Endothelial cell of umbilical vein (primary cell): ENCODE measurements at regions not wholly inside any gene's neighbourhood (a gene's known extent, or its start where the extent isn't known, plus 50 kb on each side); places are given as distances from the start of the nearest gene placed in this dataset.

ENCODE experiments used
- BruUV-seq: library from RNA; stranded (reverse); fragments of 400-500 nt; replicated peaks from 2 replicates; lab custom pipeline; 2021; lab: Mats Ljungman, UMichigan
- CTCF ChIA-PET: fragments of 300-600, 350-600 bp; sonication (Branson Sonifier 250); formaldehyde crosslinking; loops from one replicate; lab custom pipeline; 2021; ENCODE audit warnings: antibody characterized with exemption, inconsistent platforms; lab: Charles Lee
- POLR2A ChIA-PET: fragments of 300-600, 350-600 bp; sonication (Branson Sonifier 250); formaldehyde crosslinking; loops from one replicate; lab custom pipeline; 2021; ENCODE audit warnings: antibody characterized with exemption, inconsistent platforms; lab: Charles Lee
- DNase-seq: peaks from one replicate; pipeline ENCODE4 v3.0.0-alpha.2; 2011; ENCODE audit warnings: low read depth, low spot score
- FAIRE-seq: peaks from 2 replicates; lab custom pipeline; 2011; peaks lifted over from hg19 to GRCh38; lab: Jason Lieb, UNC
- H2AFZ ChIP-seq: 2 replicates; pipeline ENCODE4 v1.6.0; 2012; ENCODE audit warnings: low read depth, low read length, control low read depth, inconsistent platforms
- H3K27ac ChIP-seq: 2 replicates; pipeline ENCODE4 v1.5.1; 2011; ENCODE audit warnings: low read depth, mild to moderate bottlenecking, control low read depth, low read length, moderate library complexity; ENCODE audit not compliant: insufficient read depth
- H3K27me3 ChIP-seq, 2 experiments: 2 replicates each; pipeline versions ENCODE4 v1.6.0 to v1.6.1; 2011; ENCODE audit warnings: low read length in 2 of 2, mixed read lengths in 1 of 2; ENCODE audit not compliant: control insufficient read depth in 2 of 2, insufficient read depth in 2 of 2
- H3K36me3 ChIP-seq, 2 experiments: 2 replicates in 1 of 2; 3 replicates in 1 of 2; pipeline ENCODE4 v1.5.1; 2011; ENCODE audit warnings: low read length in 2 of 2, mild to moderate bottlenecking in 1 of 2, moderate library complexity in 1 of 2; ENCODE audit not compliant: control insufficient read depth in 2 of 2, insufficient read depth in 2 of 2; ENCODE audit errors: extremely low read depth in 1 of 2
- H3K4me1 ChIP-seq: 3 replicates; pipeline ENCODE4 v1.5.1; 2011; ENCODE audit warnings: mild to moderate bottlenecking, low read length; ENCODE audit not compliant: control insufficient read depth, insufficient read depth; ENCODE audit errors: extremely low read depth
- H3K4me2 ChIP-seq: 2 replicates; pipeline ENCODE4 v1.6.1; 2011; ENCODE audit warnings: low read length, control low read depth, mixed read lengths; ENCODE audit not compliant: insufficient read depth
- H3K4me3 ChIP-seq, 3 experiments: fragments of 200-600 bp in 1 of 3; sonication (generic), shearing (Covaris generic) in 1 of 3; replicated peaks in 1 of 3; 2 replicates each; pipeline ENCODE4 v1.5.1; 2011 to 2016; ENCODE audit warnings: control low read depth in 3 of 3, low read length in 3 of 3, mild to moderate bottlenecking in 2 of 3, inconsistent platforms in 1 of 3, low read depth in 1 of 3, moderate library complexity in 1 of 3; ENCODE audit not compliant: insufficient read depth in 1 of 3
- H3K79me2 ChIP-seq: 2 replicates; pipeline ENCODE4 v1.6.0; 2012; ENCODE audit warnings: low read length, inconsistent platforms; ENCODE audit not compliant: control insufficient read depth, insufficient read depth
- H3K9ac ChIP-seq: replicated peaks from 2 replicates; pipeline ENCODE3; 2011; ENCODE audit warnings: low read length, control low read depth; ENCODE audit not compliant: insufficient read depth; ENCODE audit errors: extremely low read depth
- H3K9me1 ChIP-seq: replicated peaks from 3 replicates; pipeline ENCODE4 v1.6.0; 2011; ENCODE audit warnings: mild to moderate bottlenecking, low read length; ENCODE audit not compliant: control insufficient read depth, insufficient read depth; ENCODE audit errors: extremely low read depth
- H3K9me3 ChIP-seq: replicated peaks from 2 replicates; pipeline ENCODE4 v1.5.1; 2012; ENCODE audit warnings: low read length, inconsistent platforms; ENCODE audit not compliant: control insufficient read depth, insufficient read depth
- H4K20me1 ChIP-seq: replicated peaks from 2 replicates; pipeline ENCODE3; 2011; ENCODE audit warnings: mild to moderate bottlenecking, low read length; ENCODE audit not compliant: control insufficient read depth, insufficient read depth; ENCODE audit errors: extremely low read depth
- EZH2 ChIP-seq: IDR thresholded peaks from 2 replicates; pipeline ENCODE4 v1.6.1; 2012; ENCODE audit warnings: borderline replicate concordance, low read depth, mild to moderate bottlenecking, moderate library complexity, low read length, inconsistent platforms; ENCODE audit not compliant: severe bottlenecking
- FOS ChIP-seq: IDR thresholded peaks from 2 replicates; pipeline ENCODE4 v1.6.1; 2011; ENCODE audit warnings: mild to moderate bottlenecking, low read length, moderate library complexity, borderline replicate concordance; ENCODE audit not compliant: insufficient read depth
- GATA2 ChIP-seq: IDR thresholded peaks from 2 replicates; pipeline ENCODE4 v1.7.0; 2011; ENCODE audit warnings: low read depth, mild to moderate bottlenecking, moderate library complexity, mixed read lengths, low read length; ENCODE audit not compliant: insufficient read length, insufficient read depth
- MYC ChIP-seq: IDR thresholded peaks from one replicate; pipeline ENCODE4 v1.6.1; 2011; ENCODE audit warnings: mild to moderate bottlenecking, low read depth, low read length
- POLR2A ChIP-seq: IDR thresholded peaks from 2 replicates; pipeline ENCODE4 v1.6.1; 2012; ENCODE audit warnings: low read depth, mild to moderate bottlenecking, control low read depth, low read length
- POLR2AphosphoS5 ChIP-seq: IDR thresholded peaks from 2 replicates; pipeline ENCODE4 v1.6.1; 2012; ENCODE audit warnings: low read depth, mild to moderate bottlenecking, control low read depth, low read length, moderate library complexity; ENCODE audit not compliant: insufficient read depth
- dilution Hi-C: fragments of 300-500 bp; cut with MboI; formaldehyde crosslinking; loops from one replicate; pipeline ENCODE4 v1.15.0; 2019; ENCODE audit warnings: low sequenced_read_pairs; ENCODE audit not compliant: extremely low pct_ligation_motif_present
- intact Hi-C: fragments of 100-400 bp; cut with micrococcal nuclease; formaldehyde crosslinking; loops from one replicate; pipeline ENCODE4 v1.10.0; 2022
- TF ChIP-seq, protein P1 (sequence below), 2 donors: IDR thresholded peaks; 1 replicate in 1 of 2; 2 replicates in 1 of 2; pipeline ENCODE4 v1.5.1; 2011; ENCODE audit warnings: low read length in 2 of 2, mild to moderate bottlenecking in 2 of 2, moderate library complexity in 2 of 2, control low read depth in 1 of 2, inconsistent platforms in 1 of 2, low read depth in 1 of 2; ENCODE audit not compliant: insufficient read depth in 1 of 2; ENCODE audit errors: extremely low read depth in 1 of 2
- TF ChIP-seq, protein P2 (sequence below): IDR thresholded peaks from 2 replicates; pipeline ENCODE4 v1.6.1; 2011; ENCODE audit not compliant: insufficient read depth, insufficient read length

- TF ChIP-seq FOS (no peak), GATA2 (no peak), MYC (no peak), EZH2 (no peak), POLR2AphosphoS5 (no peak), POLR2A (no peak)
- TF ChIP-seq, protein P1, sequence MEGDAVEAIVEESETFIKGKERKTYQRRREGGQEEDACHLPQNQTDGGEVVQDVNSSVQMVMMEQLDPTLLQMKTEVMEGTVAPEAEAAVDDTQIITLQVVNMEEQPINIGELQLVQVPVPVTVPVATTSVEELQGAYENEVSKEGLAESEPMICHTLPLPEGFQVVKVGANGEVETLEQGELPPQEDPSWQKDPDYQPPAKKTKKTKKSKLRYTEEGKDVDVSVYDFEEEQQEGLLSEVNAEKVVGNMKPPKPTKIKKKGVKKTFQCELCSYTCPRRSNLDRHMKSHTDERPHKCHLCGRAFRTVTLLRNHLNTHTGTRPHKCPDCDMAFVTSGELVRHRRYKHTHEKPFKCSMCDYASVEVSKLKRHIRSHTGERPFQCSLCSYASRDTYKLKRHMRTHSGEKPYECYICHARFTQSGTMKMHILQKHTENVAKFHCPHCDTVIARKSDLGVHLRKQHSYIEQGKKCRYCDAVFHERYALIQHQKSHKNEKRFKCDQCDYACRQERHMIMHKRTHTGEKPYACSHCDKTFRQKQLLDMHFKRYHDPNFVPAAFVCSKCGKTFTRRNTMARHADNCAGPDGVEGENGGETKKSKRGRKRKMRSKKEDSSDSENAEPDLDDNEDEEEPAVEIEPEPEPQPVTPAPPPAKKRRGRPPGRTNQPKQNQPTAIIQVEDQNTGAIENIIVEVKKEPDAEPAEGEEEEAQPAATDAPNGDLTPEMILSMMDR (IDR thresholded peaks at IDR 0.05; ENCODE audit: extremely low read depth in 1 of 2, insufficient read depth in 1 of 2, low read depth in 1 of 2, low read length in 2 of 2) = no peak
- TF ChIP-seq, protein P2, sequence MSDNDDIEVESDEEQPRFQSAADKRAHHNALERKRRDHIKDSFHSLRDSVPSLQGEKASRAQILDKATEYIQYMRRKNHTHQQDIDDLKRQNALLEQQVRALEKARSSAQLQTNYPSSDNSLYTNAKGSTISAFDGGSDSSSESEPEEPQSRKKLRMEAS = no peak
- FAIRE-seq = no peak
- DNase-seq = no peak
- H3K4me3 ChIP-seq = no peak overlapping the region
- H3K4me2 ChIP-seq = no peak overlapping the region
- H3K9ac ChIP-seq = no peak overlapping the region
- no peaks in the 10 kb centered on the region for H3K79me2 ChIP-seq
- BruUV-seq = no TSS peak
- no peaks in the 10 kb centered on the region for H3K9me1 ChIP-seq
- ChIA-PET POLR2A (no interaction called here), CTCF (interaction anchor here (1.4 kb wide), 1 partner anchor 10 kb away, joined by 4 read pairs; no protein-coding TSS in a partner anchor)
- intact Hi-C loops = no loop called here
- H3K36me3 ChIP-seq = no peaks in the 10 kb centered on the region
- H2AFZ ChIP-seq = no peak overlapping the region
- H3K4me1 ChIP-seq = no peaks in the 10 kb centered on the region
- no peaks in the 10 kb centered on the region for H4K20me1 ChIP-seq
- H3K27ac ChIP-seq = no peak overlapping the region
- no peaks in the 10 kb centered on the region for H3K9me3 ChIP-seq
- no peaks in the 10 kb centered on the region for H3K27me3 ChIP-seq
- dilution Hi-C loops = no loop called here
These were observed 212.8 kb upstream of the C2CD4B start for GRCh38 chr15:62377736-62378480.
